ENCODE measurements at regions not wholly inside any gene's neighbourhood (a gene's known extent, or its start where the extent isn't known, plus 50 kb on each side); places are given as distances from the start of the nearest gene placed in this dataset.
"Not testable (repeated sequence)": the region's sequence is repeated elsewhere in the genome, so short reads cannot be mapped to it uniquely, and the experiment has no call there.

DNA sequence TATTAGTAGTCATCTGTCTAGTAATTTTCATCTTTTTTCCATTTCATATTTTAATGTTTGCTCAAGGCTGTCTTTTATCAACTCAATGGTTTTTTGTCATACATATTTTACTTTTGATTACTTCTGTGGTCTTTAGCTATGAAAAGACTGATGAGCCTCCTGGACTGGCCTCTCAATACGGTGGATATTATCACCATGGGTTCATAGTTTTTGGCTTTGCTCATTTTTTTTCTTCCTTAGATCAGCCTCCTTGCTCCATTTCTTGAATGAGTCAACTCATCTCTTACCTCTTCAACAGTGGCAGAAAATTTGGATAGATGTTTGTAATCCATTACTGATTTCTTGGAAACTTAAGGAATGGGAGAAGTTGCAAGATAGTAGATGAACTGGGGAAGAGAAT is 80.1 kb upstream of the ELOVL5 start:
- H3K9me3 Mint-ChIP-seq, result no peaks in the 10 kb centered on the region
- peaks cover 16% of the 10 kb centered on the region for H3K27me3 Mint-ChIP-seq (ENCODE audit: low read depth)
- no peaks in the 10 kb centered on the region for H3K36me3 Mint-ChIP-seq (ENCODE audit: insufficient read depth in 2 of 2)
- ATAC-seq (replicated peaks in 1 of 2) (no peak), DNase-seq (no peak)
- H3K4me1 Mint-ChIP-seq (ENCODE audit: low read depth), result peaks cover 27% of the 10 kb centered on the region
- H3K27ac Mint-ChIP-seq, result no peak overlapping the region
- no peak overlapping the region for H3K4me3 Mint-ChIP-seq

DNA sequence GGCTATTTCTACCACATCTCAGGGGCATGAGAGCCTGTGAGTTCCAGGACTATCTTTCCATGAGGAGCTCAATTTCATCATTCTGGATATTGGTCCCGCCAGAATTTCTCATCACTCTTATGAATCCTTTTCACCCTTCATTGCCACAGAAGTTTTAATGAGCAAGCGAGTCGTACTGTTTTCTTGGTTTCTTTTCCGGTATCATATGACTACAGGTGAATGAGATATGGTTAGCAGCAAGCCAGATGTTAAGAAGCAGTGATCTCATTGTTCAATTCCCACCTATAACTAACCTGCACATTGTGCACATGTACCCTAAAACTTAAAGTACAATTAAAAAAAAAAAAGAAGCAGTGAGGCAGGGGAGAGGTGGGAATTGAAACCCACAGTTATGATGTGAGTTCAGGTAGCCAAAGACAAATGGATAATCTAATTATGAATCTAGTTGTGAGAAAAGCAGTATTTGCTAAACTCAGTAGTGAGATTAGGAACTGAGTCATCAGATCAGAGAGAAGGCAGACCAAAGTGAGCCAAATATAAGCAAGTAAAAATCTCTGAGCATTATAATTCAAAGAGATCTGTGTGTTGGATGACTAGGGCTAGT is 78.0 kb upstream of the ELOVL5 start:
- peaks cover 22% of the 10 kb centered on the region for H3K27me3 Mint-ChIP-seq (ENCODE audit: low read depth)
- DNase-seq (peak; percentile 8 to 9), ATAC-seq (replicated peaks in 1 of 2) (peak; percentile 96 to 97)
- peaks cover 27% of the 10 kb centered on the region for H3K4me1 Mint-ChIP-seq (ENCODE audit: low read depth)
- H3K27ac Mint-ChIP-seq, result peak overlapping the region; percentile 17
- H3K4me3 Mint-ChIP-seq, result peak overlapping the region; percentile 15 to 57
- no peaks in the 10 kb centered on the region for H3K9me3 Mint-ChIP-seq
- H3K36me3 Mint-ChIP-seq (ENCODE audit: insufficient read depth in 2 of 2), result no peaks in the 10 kb centered on the region

DNA sequence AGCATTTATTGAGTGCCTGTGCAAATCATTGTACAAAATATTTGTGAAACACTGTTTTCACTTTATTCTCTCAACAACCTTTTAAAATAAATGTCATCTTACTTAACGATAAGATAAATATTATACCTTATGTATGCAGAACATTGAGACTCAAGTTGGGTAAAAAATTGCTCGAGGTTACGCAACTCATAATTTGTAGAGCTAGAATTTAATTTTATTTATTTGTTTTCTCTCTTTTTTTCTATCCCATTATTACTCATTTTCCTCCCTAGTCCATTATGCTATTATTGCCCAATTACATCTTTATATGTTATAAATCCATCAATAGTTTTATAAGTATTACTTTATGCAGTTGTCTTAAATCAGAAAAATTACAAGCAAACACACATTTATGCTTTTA is 77.4 kb upstream of the ELOVL5 start:
- H3K36me3 Mint-ChIP-seq (ENCODE audit: insufficient read depth in 2 of 2), result no peaks in the 10 kb centered on the region
- no peak overlapping the region for H3K27ac Mint-ChIP-seq
- H3K9me3 Mint-ChIP-seq, result no peaks in the 10 kb centered on the region
- no peak for ATAC-seq (replicated peaks in 1 of 2)
- no peak for DNase-seq
- peaks cover 27% of the 10 kb centered on the region for H3K4me1 Mint-ChIP-seq (ENCODE audit: low read depth)
- peaks cover 22% of the 10 kb centered on the region for H3K27me3 Mint-ChIP-seq (ENCODE audit: low read depth)
- H3K4me3 Mint-ChIP-seq, result no peak overlapping the region

DNA sequence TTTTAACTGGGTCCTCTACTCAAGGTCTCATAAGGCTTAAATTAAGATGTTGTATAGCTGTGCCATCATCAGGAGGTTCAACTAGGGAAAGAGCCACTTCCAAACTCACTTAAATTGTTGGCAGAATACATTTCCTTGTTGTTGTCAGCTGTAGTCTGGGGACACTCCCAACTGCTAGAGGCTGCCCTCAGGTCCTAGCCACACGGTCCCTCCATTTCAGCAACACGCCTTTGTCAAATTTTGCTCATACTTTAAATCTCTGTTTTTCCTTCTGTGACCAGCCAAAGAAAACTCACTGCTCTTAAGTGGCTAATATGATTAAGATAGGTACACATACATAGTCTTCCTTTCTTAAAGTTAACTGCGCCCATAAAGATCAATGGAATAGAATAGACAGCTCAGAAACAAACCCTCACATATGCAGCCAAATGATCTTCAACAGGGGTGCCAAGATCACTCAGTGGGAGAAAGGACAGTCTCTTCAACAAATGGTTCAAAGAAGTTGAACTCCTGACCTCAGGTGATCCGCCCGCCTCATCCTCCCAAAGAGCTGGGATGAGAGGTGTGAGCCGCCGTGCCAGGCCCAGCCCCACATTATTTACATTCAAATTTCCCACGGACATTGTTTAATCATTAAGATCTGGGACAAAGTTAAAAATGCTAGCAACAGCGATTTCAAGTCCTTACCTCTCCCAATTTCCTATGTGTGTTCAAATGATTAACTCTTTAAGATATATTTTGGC is 76.4 kb upstream of the ELOVL5 start:
- Mint-ChIP-seq H3K27me3 (ENCODE audit: low read depth) (peaks cover 20% of the 10 kb centered on the region), H3K9me3 (no peaks in the 10 kb centered on the region), H3K4me3 (no peak overlapping the region), H3K36me3 (ENCODE audit: insufficient read depth in 2 of 2) (no peaks in the 10 kb centered on the region), H3K4me1 (ENCODE audit: low read depth) (peaks cover 27% of the 10 kb centered on the region), H3K27ac (no peak overlapping the region)
- ATAC-seq (replicated peaks in 1 of 2) (no peak), DNase-seq (no peak)

DNA sequence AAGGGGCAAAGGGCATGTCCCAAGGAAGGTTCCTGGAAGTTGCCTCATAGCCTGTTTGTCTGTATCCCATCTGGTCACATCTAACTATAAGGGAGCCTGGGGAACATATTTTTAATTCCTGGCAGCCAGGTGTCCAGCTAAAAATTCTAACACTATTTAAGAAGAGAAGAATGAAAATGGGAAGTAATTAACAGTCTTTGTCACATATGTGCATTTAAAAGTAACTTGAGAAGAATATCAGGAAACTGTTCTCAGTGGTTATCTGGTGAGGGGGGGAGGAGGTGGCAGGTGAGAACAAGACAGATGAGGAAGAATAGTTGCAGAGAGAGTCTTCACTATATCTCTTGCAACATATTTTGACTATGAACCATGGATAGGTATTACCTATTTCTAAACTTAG is 75.5 kb upstream of the ELOVL5 start:
- H3K4me1 Mint-ChIP-seq (ENCODE audit: low read depth), result peaks cover 22% of the 10 kb centered on the region
- H3K9me3 Mint-ChIP-seq, result no peaks in the 10 kb centered on the region
- no peak overlapping the region for H3K27ac Mint-ChIP-seq
- H3K36me3 Mint-ChIP-seq (ENCODE audit: insufficient read depth in 2 of 2), result no peaks in the 10 kb centered on the region
- H3K4me3 Mint-ChIP-seq, result no peak overlapping the region
- DNase-seq (no peak), ATAC-seq (replicated peaks in 1 of 2) (no peak)
- peaks cover 17% of the 10 kb centered on the region for H3K27me3 Mint-ChIP-seq (ENCODE audit: low read depth)

DNA sequence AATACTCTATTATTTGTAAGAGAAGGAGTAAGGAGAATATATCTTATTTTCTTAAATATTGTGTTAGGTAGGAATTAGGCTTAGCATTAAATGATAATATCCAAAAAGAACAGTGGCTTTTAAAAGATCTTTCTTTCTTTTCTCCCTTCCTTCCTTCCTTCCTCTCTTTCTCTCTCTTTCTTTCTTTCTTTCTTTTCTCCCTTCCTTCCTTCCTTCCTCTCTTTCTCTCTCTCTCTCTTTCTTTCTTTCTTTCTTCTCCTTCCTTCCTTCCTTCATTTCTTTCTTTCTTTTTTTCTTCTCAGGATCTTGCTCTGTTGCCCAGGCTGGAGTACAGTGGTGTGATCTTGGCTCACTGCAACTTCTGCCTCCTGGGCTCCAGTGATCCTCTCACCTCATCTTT is 74.8 kb upstream of the ELOVL5 start:
- H3K4me3 Mint-ChIP-seq; DNase-seq; ATAC-seq (replicated peaks in 1 of 2); H3K27ac Mint-ChIP-seq; H3K36me3 Mint-ChIP-seq (ENCODE audit: insufficient read depth in 2 of 2); H3K9me3 Mint-ChIP-seq: not testable (repeated sequence)
- peaks cover 16% of the 10 kb centered on the region for H3K4me1 Mint-ChIP-seq (ENCODE audit: low read depth)
- H3K27me3 Mint-ChIP-seq (ENCODE audit: low read depth), result peaks cover 17% of the 10 kb centered on the region

DNA sequence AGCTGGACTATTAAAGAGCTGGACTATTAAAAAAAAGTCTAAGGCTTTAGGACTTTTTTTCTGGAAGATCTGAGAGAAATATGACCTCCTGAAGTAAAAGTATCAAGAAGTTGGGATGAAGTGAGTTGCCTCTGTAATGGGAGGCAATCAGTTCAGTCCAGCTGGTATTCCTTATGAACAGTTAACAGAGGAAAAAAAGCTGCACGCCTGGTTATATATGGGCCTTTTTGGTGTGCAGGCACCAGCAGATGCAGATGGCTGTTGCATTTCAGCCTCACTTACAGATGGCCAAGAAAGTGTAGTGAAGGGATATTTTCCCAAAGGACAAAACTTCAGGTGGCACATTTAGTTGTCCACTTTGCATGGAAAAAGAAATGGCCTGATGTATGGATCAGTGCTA is 70.3 kb upstream of the ELOVL5 start:
- ATAC-seq (replicated peaks in 1 of 2), result no peak
- Mint-ChIP-seq H3K27ac (no peak overlapping the region), H3K36me3 (ENCODE audit: insufficient read depth in 2 of 2) (no peaks in the 10 kb centered on the region), H3K4me1 (ENCODE audit: low read depth) (no peaks in the 10 kb centered on the region), H3K9me3 (no peaks in the 10 kb centered on the region), H3K27me3 (ENCODE audit: low read depth) (peaks cover 7% of the 10 kb centered on the region), H3K4me3 (no peak overlapping the region)
- DNase-seq, result no peak

DNA sequence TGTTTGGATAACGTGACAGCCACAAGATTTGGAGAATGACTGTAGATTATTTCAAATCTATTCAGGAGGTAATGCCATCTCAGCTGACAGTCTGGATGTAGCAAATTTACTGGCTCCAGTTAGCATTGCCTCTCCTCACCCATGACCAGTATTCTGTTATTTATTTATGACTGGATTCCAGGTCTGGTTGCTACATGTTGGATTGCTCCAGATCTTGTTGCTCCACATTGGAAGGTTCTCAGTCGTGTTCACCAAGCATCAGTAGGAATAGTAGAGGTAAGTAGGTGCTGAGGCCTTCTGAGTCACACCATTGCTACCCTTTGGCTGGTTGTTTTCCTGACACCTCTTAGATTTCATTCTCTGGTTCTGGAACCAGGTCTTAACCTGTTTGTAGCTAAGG is 69.5 kb upstream of the ELOVL5 start:
- no peak for DNase-seq
- no peaks in the 10 kb centered on the region for H3K4me1 Mint-ChIP-seq (ENCODE audit: low read depth)
- no peak overlapping the region for H3K27ac Mint-ChIP-seq
- no peak overlapping the region for H3K4me3 Mint-ChIP-seq
- H3K36me3 Mint-ChIP-seq (ENCODE audit: insufficient read depth in 2 of 2), result no peaks in the 10 kb centered on the region
- ATAC-seq (replicated peaks in 1 of 2), result peak in 1 of 2 donors; percentile 57
- peaks cover under 1% of the 10 kb centered on the region for H3K27me3 Mint-ChIP-seq (ENCODE audit: low read depth)
- no peaks in the 10 kb centered on the region for H3K9me3 Mint-ChIP-seq

DNA sequence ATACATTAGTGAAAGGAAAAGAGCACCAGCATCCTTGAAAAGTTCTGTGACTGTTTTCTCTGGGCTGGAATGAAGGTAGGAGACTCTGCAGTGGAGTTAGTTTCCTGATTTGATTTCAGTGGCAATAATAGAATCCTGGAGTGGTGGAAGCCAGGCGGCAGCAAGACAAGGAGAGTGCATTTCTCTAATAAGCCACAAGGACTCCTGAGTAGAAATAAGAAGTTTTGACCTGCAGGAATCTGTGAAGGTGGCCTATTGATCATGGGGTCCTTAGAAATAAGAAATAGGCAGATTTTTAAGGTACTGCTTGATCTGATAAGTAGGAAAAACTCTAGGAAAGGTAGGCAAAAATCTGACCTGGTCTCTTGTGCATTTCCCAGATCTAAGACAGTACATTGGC is 68.4 kb upstream of the ELOVL5 start:
- ATAC-seq (replicated peaks in 1 of 2) (no peak), DNase-seq (no peak)

DNA sequence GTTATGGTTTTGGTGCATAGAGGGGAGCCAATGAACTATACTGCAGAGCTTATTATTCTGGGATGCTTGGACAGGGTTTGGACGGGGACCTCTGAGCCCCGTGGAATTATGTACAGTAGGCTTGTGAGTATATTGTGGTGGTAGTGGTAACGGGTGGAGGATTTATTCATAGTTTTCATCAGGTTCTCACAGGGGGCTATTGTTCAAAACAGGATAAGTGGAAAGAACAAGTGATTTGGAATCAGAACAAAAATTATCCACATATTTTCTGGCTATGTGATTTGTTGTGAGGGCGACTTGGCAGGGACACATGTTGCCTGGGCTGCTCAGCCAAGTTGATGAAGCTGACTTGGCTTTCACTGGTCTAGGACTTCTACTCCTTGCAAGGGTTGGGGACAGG is 64.6 kb upstream of the ELOVL5 start:
- Mint-ChIP-seq H3K27me3 (ENCODE audit: low read depth) (no peaks in the 10 kb centered on the region), H3K27ac (no peak overlapping the region), H3K4me3 (no peak overlapping the region), H3K4me1 (ENCODE audit: low read depth) (peaks cover 5% of the 10 kb centered on the region), H3K9me3 (no peaks in the 10 kb centered on the region), H3K36me3 (ENCODE audit: insufficient read depth in 2 of 2) (no peaks in the 10 kb centered on the region)
- no peak for ATAC-seq (replicated peaks in 1 of 2)
- no peak for DNase-seq

More for the DNA sequence above, 68.4 kb upstream of the ELOVL5 start:
- no peaks in the 10 kb centered on the region for H3K9me3 Mint-ChIP-seq
- no peaks in the 10 kb centered on the region for H3K4me1 Mint-ChIP-seq (ENCODE audit: low read depth)
- no peaks in the 10 kb centered on the region for H3K36me3 Mint-ChIP-seq (ENCODE audit: insufficient read depth in 2 of 2)
- no peaks in the 10 kb centered on the region for H3K27me3 Mint-ChIP-seq (ENCODE audit: low read depth)
- H3K4me3 Mint-ChIP-seq, result no peak overlapping the region
- H3K27ac Mint-ChIP-seq, result no peak overlapping the region

DNA sequence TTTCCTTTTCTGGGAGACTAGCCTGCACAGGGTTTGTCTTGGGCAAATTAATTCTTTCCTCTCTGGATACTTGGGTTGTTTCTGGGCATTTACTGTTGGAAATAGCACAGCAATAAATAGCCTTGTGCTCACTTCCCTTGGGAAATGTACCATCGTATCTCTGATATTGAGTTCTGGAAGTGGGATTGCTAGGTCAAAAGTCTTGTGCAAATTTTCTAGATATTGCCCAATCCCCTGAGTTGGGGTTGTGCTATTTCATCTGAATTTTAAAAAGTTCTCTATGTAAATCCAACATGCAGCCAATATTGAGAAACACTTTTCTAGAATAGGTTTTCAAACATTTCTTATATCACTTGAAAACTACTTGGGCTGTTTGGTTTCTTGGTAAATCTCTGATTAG is 64.0 kb upstream of the ELOVL5 start:
- Mint-ChIP-seq H3K4me3 (no peak overlapping the region), H3K27ac (no peak overlapping the region), H3K36me3 (ENCODE audit: insufficient read depth in 2 of 2) (no peaks in the 10 kb centered on the region), H3K27me3 (ENCODE audit: low read depth) (no peaks in the 10 kb centered on the region), H3K4me1 (ENCODE audit: low read depth) (peaks cover 5% of the 10 kb centered on the region), H3K9me3 (no peaks in the 10 kb centered on the region)
- DNase-seq, result no peak
- ATAC-seq (replicated peaks in 1 of 2), result no peak

DNA sequence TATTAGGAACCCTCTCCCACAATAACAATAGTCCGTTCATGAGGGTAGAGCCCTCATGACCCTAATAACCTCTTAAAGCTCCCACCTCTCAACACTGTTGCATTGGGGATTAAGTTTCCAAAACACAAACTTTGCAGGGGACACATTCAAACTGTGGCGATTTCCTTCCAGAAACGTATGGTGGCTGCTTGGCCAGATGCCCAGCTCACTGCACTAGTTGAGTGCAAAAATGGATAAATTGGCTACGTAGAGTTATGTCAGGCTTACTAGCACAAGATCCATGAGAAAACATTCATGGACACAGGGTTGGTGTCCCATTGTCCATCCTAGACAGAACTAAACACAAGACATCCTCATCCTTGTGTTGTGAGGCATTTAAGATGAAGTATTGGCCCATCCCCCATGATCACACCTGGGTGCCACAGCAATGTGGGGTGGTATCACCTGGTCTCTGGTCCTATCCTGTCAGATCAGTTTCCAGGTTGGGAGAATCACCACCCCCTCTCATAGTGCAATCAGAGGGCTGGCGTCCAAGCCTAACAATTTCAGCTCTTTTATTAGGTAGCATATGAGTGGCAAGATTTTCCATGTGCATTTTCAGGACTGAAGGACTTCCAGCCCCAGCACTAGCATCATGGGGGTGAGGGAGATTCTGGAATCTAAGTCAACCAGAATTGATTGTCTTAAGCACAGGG is 63.4 kb upstream of the ELOVL5 start:
- Mint-ChIP-seq H3K4me3 (no peak overlapping the region), H3K4me1 (ENCODE audit: low read depth) (peaks cover 5% of the 10 kb centered on the region), H3K9me3 (no peaks in the 10 kb centered on the region), H3K27ac (no peak overlapping the region), H3K27me3 (ENCODE audit: low read depth) (no peaks in the 10 kb centered on the region), H3K36me3 (ENCODE audit: insufficient read depth in 2 of 2) (no peaks in the 10 kb centered on the region)
- ATAC-seq (replicated peaks in 1 of 2), result no peak
- no peak for DNase-seq

DNA sequence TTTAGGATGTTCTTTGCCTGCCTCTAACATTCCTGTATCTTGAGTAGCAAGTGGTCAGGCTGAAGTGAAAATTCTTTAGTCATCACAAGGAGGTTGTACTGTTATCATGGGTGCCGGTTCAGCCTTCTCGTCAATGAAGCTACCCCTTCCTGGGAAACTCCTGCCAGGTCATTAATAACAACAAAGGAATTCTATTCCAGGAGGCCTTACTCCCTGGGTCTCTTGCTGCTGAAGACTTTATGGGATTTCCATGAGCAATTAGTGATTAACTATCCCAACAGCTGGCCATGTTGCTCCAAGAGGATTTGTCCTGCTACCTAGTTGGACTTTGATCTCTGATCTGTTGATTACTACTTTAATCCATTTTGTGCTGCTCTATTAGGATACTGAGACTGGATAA is 62.7 kb upstream of the ELOVL5 start:
- H3K4me3 Mint-ChIP-seq, result no peak overlapping the region
- no peaks in the 10 kb centered on the region for H3K36me3 Mint-ChIP-seq (ENCODE audit: insufficient read depth in 2 of 2)
- H3K27me3 Mint-ChIP-seq (ENCODE audit: low read depth), result no peaks in the 10 kb centered on the region
- H3K4me1 Mint-ChIP-seq (ENCODE audit: low read depth), result peaks cover 5% of the 10 kb centered on the region
- H3K27ac Mint-ChIP-seq, result no peak overlapping the region
- no peak for DNase-seq
- no peak for ATAC-seq (replicated peaks in 1 of 2)
- no peaks in the 10 kb centered on the region for H3K9me3 Mint-ChIP-seq
